Nephron (organoid): ENCODE measurements at regions not wholly inside any gene's neighbourhood (a gene's known extent, or its start where the extent isn't known, plus 50 kb on each side); places are given as distances from the start of the nearest gene placed in this dataset.
"Not testable (repeated sequence)": the region's sequence is repeated elsewhere in the genome, so short reads cannot be mapped to it uniquely, and the experiment has no call there.

Source experiments
- H3K27ac Mint-ChIP-seq, 3 experiments: 2 replicates each; pipeline ENCODE4 v1.8.0; 2020; ENCODE audit warnings: mixed read lengths in 3 of 3, mild to moderate bottlenecking in 2 of 3, moderate library complexity in 1 of 3
- H3K27me3 Mint-ChIP-seq: 2 replicates; pipeline ENCODE4 v1.8.0; 2021; ENCODE audit warnings: low read depth, mild to moderate bottlenecking, moderate library complexity, mixed read lengths
- H3K36me3 Mint-ChIP-seq: 2 replicates; pipeline ENCODE4 v1.8.0; 2020; ENCODE audit warnings: low read depth, mixed read lengths
- H3K4me1 Mint-ChIP-seq: 2 replicates; pipeline ENCODE4 v1.8.0; 2020; ENCODE audit warnings: mixed read lengths
- H3K4me3 Mint-ChIP-seq, 3 experiments: 2 replicates each; pipeline ENCODE4 v1.8.0; 2020; ENCODE audit warnings: mild to moderate bottlenecking in 3 of 3, mixed read lengths in 3 of 3, moderate library complexity in 2 of 3
- H3K9me3 Mint-ChIP-seq: 2 replicates; pipeline ENCODE4 v1.8.0; 2020; ENCODE audit warnings: mixed read lengths
- TF ChIP-seq, protein P1 (sequence below), 3 experiments: fragments of 200-600 bp; sonication (generic); IDR thresholded peaks; one replicate each; pipeline ENCODE4 v1.5.0; 2021; ENCODE audit warnings: antibody characterized with exemption in 3 of 3; ENCODE audit not compliant: unreplicated experiment in 3 of 3

GRCh38 chr5:42131081-42131480, 206.0 kb downstream of the FBXO4 start:
- Mint-ChIP-seq H3K4me1 (no peaks in the 10 kb centered on the region), H3K9me3 (peaks cover under 1% of the 10 kb centered on the region), H3K27ac (no peak overlapping the region), H3K27me3 (peaks cover 4% of the 10 kb centered on the region), H3K4me3 (no peak overlapping the region), H3K36me3 (no peaks in the 10 kb centered on the region)
- TF ChIP-seq, protein P1, sequence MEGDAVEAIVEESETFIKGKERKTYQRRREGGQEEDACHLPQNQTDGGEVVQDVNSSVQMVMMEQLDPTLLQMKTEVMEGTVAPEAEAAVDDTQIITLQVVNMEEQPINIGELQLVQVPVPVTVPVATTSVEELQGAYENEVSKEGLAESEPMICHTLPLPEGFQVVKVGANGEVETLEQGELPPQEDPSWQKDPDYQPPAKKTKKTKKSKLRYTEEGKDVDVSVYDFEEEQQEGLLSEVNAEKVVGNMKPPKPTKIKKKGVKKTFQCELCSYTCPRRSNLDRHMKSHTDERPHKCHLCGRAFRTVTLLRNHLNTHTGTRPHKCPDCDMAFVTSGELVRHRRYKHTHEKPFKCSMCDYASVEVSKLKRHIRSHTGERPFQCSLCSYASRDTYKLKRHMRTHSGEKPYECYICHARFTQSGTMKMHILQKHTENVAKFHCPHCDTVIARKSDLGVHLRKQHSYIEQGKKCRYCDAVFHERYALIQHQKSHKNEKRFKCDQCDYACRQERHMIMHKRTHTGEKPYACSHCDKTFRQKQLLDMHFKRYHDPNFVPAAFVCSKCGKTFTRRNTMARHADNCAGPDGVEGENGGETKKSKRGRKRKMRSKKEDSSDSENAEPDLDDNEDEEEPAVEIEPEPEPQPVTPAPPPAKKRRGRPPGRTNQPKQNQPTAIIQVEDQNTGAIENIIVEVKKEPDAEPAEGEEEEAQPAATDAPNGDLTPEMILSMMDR (IDR thresholded peaks at IDR 0.05; ENCODE audit: unreplicated experiment in 3 of 3): no peak

- H3K36me3 Mint-ChIP-seq: no peaks in the 10 kb centered on the region
- TF ChIP-seq, protein P1 (IDR thresholded peaks at IDR 0.05; ENCODE audit: unreplicated experiment in 3 of 3): no peak
- peaks cover 10% of the 10 kb centered on the region for H3K4me1 Mint-ChIP-seq
- H3K9me3 Mint-ChIP-seq: peaks cover 12% of the 10 kb centered on the region
- H3K4me3 Mint-ChIP-seq: no peak overlapping the region
- H3K27me3 Mint-ChIP-seq: no peaks in the 10 kb centered on the region
- H3K27ac Mint-ChIP-seq: no peak overlapping the region
These were observed 218.3 kb downstream of the FBXO4 start for GRCh38 chr5:42143361-42143760.

DNA sequence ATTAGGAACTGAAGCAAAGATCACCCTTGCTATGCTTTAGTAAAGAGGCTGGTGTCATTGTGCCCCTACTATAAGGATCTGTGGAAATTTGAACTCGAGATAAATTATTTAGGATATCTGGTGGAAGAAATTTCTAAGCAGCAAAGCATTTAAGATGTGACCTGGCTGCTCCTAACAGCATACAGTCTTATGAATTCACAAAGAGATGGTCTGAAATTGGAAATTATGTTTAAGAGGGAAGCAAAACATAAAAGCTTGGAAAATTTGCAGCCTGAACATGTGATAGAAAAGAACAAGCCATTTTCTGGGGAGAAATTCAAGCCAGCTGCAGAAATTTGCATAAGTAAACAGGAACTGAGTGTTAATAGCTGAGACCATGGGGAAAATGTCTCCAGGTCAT, 223.7 kb downstream of the FBXO4 start:
- Mint-ChIP-seq H3K9me3 (peaks cover 34% of the 10 kb centered on the region), H3K4me3 (no peak overlapping the region), H3K36me3 (peaks cover 4% of the 10 kb centered on the region), H3K27ac (no peak overlapping the region), H3K27me3 (peaks cover 4% of the 10 kb centered on the region), H3K4me1 (no peaks in the 10 kb centered on the region)
- TF ChIP-seq, protein P1 (IDR thresholded peaks at IDR 0.05; ENCODE audit: unreplicated experiment in 3 of 3): no peak

GRCh38 chr5:42157215-42157614, 232.1 kb downstream of the FBXO4 start:
- Mint-ChIP-seq H3K36me3 (no peaks in the 10 kb centered on the region), H3K9me3 (no peaks in the 10 kb centered on the region), H3K27me3 (no peaks in the 10 kb centered on the region), H3K4me1 (no peaks in the 10 kb centered on the region), H3K27ac (no peak overlapping the region), H3K4me3 (no peak overlapping the region)
- TF ChIP-seq, protein P1 (IDR thresholded peaks at IDR 0.05; ENCODE audit: unreplicated experiment in 3 of 3): no peak

DNA sequence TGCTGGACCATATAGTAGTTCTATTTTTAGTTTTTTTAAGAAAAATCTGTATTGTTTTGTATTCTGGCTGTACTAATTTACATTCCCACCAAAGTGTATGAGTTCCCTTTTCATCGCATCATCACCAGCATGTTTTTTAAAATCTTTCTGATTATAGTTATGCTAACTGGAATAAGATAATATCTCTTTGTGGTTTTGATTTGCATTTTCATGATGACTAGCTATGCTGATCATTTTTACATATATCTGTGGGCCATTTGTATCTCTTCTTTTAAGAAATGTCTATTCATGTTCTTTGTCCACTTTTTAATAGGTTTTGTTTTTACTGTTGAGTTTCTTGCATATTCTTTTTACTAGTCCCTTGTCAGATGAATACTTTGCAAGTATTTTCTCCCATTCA, 238.0 kb downstream of the FBXO4 start:
- TF ChIP-seq, protein P1 (IDR thresholded peaks at IDR 0.05; ENCODE audit: unreplicated experiment in 3 of 3): no peak
- Mint-ChIP-seq H3K9me3 (no peaks in the 10 kb centered on the region), H3K36me3 (no peaks in the 10 kb centered on the region), H3K4me3 (no peak overlapping the region), H3K27me3 (no peaks in the 10 kb centered on the region), H3K27ac (no peak overlapping the region), H3K4me1 (no peaks in the 10 kb centered on the region)

DNA sequence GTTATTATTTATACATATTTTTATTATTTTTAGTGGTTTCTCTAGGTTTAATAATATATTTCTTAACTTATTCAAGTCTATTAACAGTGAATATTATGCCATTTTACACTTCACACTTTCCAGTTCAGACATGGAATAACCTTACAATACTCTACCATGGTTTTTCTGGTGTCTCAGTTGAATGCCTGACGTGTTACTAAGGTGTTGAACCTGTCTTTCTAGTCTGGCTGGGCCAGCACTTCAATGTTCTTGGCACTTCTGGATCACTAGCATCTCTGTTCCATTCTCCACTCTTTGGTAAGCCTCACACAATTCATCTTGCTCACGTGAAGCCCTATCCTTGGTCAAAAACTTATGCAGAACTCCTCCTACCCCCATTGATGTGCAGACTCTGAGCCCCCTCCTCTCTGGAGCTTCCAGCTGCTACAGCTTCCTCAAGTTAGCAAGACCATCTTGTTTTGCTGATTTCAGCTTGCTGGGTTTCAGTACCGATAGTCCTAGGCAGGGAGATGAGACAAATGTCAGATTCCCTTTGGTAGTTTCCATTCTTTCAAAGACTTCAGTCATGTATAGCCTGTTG, 243.1 kb downstream of the FBXO4 start:
- Mint-ChIP-seq H3K4me3 (no peak overlapping the region), H3K27ac (no peak overlapping the region), H3K36me3 (no peaks in the 10 kb centered on the region), H3K4me1 (no peaks in the 10 kb centered on the region), H3K27me3 (no peaks in the 10 kb centered on the region), H3K9me3 (no peaks in the 10 kb centered on the region)
- TF ChIP-seq, protein P1 (IDR thresholded peaks at IDR 0.05; ENCODE audit: unreplicated experiment in 3 of 3): no peak

- not testable (repeated sequence) for H3K27me3 Mint-ChIP-seq, H3K36me3 Mint-ChIP-seq, H3K4me3 Mint-ChIP-seq, H3K9me3 Mint-ChIP-seq, H3K27ac Mint-ChIP-seq, H3K4me1 Mint-ChIP-seq
These were observed 247.1 kb upstream of the GHR start for GRCh38 chr5:42176118-42176517.

DNA sequence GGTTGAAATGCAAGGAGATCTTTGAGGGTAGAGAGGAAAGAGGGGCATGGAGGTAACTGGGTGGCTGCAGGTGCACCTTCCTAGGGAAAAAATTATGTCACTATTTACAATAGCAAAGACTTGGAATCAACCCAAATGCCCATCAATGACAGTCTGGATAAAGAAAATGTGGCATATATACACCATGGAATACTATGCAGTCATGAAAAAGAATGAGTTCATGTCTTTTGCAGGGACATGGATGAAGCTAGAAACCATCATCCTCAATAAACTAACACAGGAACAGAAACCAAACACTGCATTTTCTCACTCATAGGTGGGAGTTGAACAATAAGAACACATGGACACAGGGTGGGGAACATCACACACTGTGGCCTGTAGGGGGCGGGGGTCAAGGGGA, 243.4 kb upstream of the GHR start:
- not testable (repeated sequence) for H3K4me3 Mint-ChIP-seq, H3K27ac Mint-ChIP-seq, H3K27me3 Mint-ChIP-seq, H3K9me3 Mint-ChIP-seq, H3K4me1 Mint-ChIP-seq, H3K36me3 Mint-ChIP-seq
